ENCODE measurements at regions not wholly inside any gene's neighbourhood (a gene's known extent, or its start where the extent isn't known, plus 50 kb on each side); places are given as distances from the start of the nearest gene placed in this dataset.

DNA sequence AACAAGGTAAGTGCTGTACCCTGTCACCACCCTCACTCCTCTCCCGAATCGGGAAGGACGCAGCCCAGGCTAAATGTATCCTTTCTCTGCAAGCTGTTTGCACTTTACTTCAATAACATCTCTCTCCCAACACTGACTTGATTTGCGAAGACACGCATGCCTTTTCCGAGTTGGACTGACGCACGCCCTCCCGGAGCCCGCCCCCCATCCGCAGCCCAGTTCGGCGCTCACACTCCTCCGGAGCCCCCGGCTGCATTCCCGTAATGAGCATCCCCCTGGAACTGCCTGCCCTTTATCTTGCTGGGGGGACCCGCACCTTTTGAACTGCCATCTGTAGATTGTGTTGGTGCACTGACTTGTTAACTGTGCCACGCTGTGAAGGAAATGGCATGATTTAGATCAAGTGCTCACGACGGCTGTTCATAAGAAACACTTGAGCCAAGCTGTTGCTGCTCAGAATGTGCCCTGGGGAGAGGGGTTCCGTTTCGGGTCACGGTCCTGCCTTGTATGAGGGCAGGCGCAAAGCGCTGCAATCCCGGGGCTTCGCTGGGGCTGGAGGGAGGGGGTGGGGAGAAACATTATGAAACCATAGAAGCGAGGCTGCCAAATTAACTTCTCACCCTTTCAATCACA lies 176.6 kb upstream of the CDKN3 start:
- peak overlapping the region; percentile 1 to 41 for H3K4me3 ChIP-seq
- H3K27ac ChIP-seq: no peak overlapping the region
- peaks cover 0 to 15% (median 6%) of the 10 kb centered on the region in 3 donors for H3K4me1 ChIP-seq
- peak; percentile 69 for ATAC-seq
- WGBS, 2 donors (ENCODE audit: low coverage in 1 of 2): 7 to 11% methylated on average over 15 to 21 of the region's 28 CpGs
- no peaks in the 10 kb centered on the region for H3K9me3 ChIP-seq
- peaks cover 38% of the 10 kb centered on the region for H3K27me3 ChIP-seq
- H3K36me3 ChIP-seq: no peaks in the 10 kb centered on the region
- TF ChIP-seq EP300 (IDR thresholded peaks at IDR 0.05) (no peak), POLR2AphosphoS5 (IDR thresholded peaks at IDR 0.05) (no peak), POLR2A (IDR thresholded peaks at IDR 0.05) (no peak)
- TF ChIP-seq, protein P1, sequence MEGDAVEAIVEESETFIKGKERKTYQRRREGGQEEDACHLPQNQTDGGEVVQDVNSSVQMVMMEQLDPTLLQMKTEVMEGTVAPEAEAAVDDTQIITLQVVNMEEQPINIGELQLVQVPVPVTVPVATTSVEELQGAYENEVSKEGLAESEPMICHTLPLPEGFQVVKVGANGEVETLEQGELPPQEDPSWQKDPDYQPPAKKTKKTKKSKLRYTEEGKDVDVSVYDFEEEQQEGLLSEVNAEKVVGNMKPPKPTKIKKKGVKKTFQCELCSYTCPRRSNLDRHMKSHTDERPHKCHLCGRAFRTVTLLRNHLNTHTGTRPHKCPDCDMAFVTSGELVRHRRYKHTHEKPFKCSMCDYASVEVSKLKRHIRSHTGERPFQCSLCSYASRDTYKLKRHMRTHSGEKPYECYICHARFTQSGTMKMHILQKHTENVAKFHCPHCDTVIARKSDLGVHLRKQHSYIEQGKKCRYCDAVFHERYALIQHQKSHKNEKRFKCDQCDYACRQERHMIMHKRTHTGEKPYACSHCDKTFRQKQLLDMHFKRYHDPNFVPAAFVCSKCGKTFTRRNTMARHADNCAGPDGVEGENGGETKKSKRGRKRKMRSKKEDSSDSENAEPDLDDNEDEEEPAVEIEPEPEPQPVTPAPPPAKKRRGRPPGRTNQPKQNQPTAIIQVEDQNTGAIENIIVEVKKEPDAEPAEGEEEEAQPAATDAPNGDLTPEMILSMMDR (IDR thresholded peaks at IDR 0.05): no peak

DNA sequence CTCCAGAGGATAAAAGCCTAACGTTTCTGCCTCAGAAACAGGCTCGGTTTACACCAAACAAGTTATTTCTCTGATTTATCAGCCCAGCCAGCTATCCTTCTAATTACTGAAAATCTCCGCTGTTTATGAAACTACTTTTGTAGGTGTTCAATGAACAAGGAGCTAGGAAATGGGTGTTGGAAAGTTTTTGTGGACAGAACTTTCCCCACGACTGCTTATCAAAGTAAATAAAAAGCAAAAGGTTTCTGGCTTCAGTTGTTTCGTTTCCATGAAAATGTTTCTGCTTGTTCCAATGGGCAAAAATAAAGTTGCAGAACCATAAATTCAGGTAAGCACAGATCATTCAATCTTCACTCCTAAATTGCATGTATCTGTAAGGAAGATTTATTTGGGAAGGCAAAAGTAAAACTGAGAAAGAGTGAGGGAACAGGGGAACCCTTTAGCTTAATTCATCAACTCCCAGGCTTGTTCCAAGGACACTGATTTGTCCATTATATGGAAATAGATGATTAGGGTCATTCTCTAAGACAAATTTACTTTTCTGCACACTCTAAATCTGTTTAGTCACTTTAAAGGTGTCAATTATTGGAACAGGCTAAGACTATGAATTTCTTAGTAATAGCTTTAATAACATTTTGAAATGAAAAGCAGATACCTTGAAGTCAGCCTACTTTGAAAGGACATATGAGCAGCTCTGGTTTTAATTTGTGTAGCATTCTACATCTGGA lies 175.9 kb upstream of the CDKN3 start:
- TF ChIP-seq EP300 (IDR thresholded peaks at IDR 0.05) (no peak), POLR2A (IDR thresholded peaks at IDR 0.05) (no peak), POLR2AphosphoS5 (IDR thresholded peaks at IDR 0.05) (no peak)
- TF ChIP-seq, protein P1 (IDR thresholded peaks at IDR 0.05): no peak
- Histone ChIP-seq H3K36me3 (no peaks in the 10 kb centered on the region), H3K27me3 (peaks cover 38% of the 10 kb centered on the region), H3K4me3 (peak overlapping the region; percentile 1 to 41), H3K27ac (no peak overlapping the region), H3K9me3 (no peaks in the 10 kb centered on the region), H3K4me1 (peaks cover 0 to 15% (median 6%) of the 10 kb centered on the region in 3 donors)
- 7 to 28% methylated on average over 2 to 5 of the region's 5 CpGs for WGBS, 2 donors (ENCODE audit: low coverage in 1 of 2)
- ATAC-seq: no peak

DNA sequence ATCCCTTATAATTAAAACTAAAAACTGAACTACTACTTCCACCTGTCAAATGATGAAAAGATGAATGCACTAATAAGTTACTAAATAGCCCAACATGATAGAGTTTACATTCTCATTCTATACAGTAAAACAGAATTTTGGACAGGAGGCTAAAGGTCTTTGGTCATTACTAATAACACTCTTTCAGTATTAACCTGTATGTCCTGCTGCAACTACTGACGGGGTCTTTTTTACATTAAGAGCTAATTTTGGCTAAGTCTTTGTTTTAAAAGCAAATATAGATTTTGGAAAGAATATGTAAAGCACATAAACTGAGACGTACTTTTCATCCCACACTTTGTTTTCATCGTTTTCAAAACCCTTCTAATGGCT lies 175.4 kb upstream of the CDKN3 start:
- TF ChIP-seq POLR2AphosphoS5 (IDR thresholded peaks at IDR 0.05) (no peak), POLR2A (IDR thresholded peaks at IDR 0.05) (no peak), EP300 (IDR thresholded peaks at IDR 0.05) (no peak)
- TF ChIP-seq, protein P1 (IDR thresholded peaks at IDR 0.05): no peak
- 78 to 83% methylated on average over 3 of the region's 3 CpGs for WGBS, 2 donors (ENCODE audit: low coverage in 1 of 2)
- Histone ChIP-seq H3K4me3 (no peak overlapping the region), H3K27me3 (peaks cover 38% of the 10 kb centered on the region), H3K9me3 (no peaks in the 10 kb centered on the region), H3K4me1 (peaks cover 0 to 15% (median 6%) of the 10 kb centered on the region in 3 donors), H3K36me3 (no peaks in the 10 kb centered on the region), H3K27ac (no peak overlapping the region)
- no peak for ATAC-seq

DNA sequence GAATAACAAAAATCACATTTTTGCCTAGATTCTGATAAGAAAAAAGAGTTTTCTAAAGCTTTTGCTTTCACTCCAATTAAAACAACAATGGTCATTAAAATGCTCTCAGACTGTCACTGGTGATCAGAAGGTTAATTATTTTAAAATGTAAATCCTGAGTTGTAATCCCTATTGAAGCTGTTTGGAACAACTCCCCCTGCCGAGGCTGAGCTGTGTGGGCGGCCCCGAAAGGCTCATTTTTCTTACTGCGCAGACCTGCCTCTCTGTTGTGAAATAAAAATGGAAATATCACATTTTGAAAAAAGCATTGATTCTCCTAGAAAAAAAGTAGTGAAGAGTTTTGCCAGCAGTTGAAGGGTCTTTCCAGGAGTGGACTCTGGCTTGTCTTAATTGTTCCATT lies 174.8 kb upstream of the CDKN3 start:
- Histone ChIP-seq H3K4me1 (peaks cover 0 to 15% (median 6%) of the 10 kb centered on the region in 3 donors), H3K4me3 (no peak overlapping the region), H3K27me3 (peaks cover 38% of the 10 kb centered on the region), H3K27ac (no peak overlapping the region), H3K36me3 (no peaks in the 10 kb centered on the region), H3K9me3 (no peaks in the 10 kb centered on the region)
- TF ChIP-seq, protein P1 (IDR thresholded peaks at IDR 0.05): no peak
- TF ChIP-seq POLR2A (IDR thresholded peaks at IDR 0.05): no peak
- TF ChIP-seq POLR2AphosphoS5 (IDR thresholded peaks at IDR 0.05): no peak
- no peak for TF ChIP-seq EP300 (IDR thresholded peaks at IDR 0.05)
- ATAC-seq: no peak
- WGBS, 2 donors (ENCODE audit: low coverage in 1 of 2): 89 to 93% methylated on average over 4 of the region's 4 CpGs
